Lower lobe of right lung (tissue), 2 donors: ENCODE measurements at regions not wholly inside any gene's neighbourhood (a gene's known extent, or its start where the extent isn't known, plus 50 kb on each side); places are given as distances from the start of the nearest gene placed in this dataset.

Experiments
- ATAC-seq, 2 donors: fragments of 200-7000 bp; cut with Tn5 transposase; one replicate each; pipeline ENCODE4 v1.9.1; 2020 to 2022; ENCODE audit warnings: mild to moderate bottlenecking in 2 of 2, moderate library complexity in 2 of 2
- DNase-seq: peaks from one replicate; pipeline ENCODE4 v3.0.0-alpha.2; 2020
- H3K27ac ChIP-seq: fragments of 200-600 bp; one replicate; pipeline ENCODE4 v1.8.0; 2022
- H3K27me3 ChIP-seq: fragments of 200-600 bp; one replicate; pipeline ENCODE4 v1.8.0; 2022; ENCODE audit warnings: low read depth
- H3K36me3 ChIP-seq: fragments of 200-600 bp; one replicate; pipeline ENCODE4 v1.8.0; 2022; ENCODE audit warnings: mild to moderate bottlenecking
- H3K4me1 ChIP-seq: fragments of 200-600 bp; one replicate; pipeline ENCODE4 v1.8.0; 2022
- H3K4me3 ChIP-seq: fragments of 200-600 bp; one replicate; pipeline ENCODE4 v1.8.0; 2022; ENCODE audit warnings: mild to moderate bottlenecking
- H3K9me3 ChIP-seq: fragments of 200-600 bp; one replicate; pipeline ENCODE4 v1.8.0; 2022
- intact Hi-C: fragments of 100-400 bp; cut with DNase I; formaldehyde crosslinking; loops from one replicate; pipeline ENCODE4 v1.11.0; 2022
- TF ChIP-seq, protein P1 (sequence below): fragments of 200-600 bp; IDR thresholded peaks from one replicate; pipeline ENCODE4 v1.8.0; 2022; ENCODE audit warnings: antibody characterized with exemption, mild to moderate bottlenecking
- donor health status: DM: no; HTN: yes; CAD: no; lungs with severe emphysema.

DNA sequence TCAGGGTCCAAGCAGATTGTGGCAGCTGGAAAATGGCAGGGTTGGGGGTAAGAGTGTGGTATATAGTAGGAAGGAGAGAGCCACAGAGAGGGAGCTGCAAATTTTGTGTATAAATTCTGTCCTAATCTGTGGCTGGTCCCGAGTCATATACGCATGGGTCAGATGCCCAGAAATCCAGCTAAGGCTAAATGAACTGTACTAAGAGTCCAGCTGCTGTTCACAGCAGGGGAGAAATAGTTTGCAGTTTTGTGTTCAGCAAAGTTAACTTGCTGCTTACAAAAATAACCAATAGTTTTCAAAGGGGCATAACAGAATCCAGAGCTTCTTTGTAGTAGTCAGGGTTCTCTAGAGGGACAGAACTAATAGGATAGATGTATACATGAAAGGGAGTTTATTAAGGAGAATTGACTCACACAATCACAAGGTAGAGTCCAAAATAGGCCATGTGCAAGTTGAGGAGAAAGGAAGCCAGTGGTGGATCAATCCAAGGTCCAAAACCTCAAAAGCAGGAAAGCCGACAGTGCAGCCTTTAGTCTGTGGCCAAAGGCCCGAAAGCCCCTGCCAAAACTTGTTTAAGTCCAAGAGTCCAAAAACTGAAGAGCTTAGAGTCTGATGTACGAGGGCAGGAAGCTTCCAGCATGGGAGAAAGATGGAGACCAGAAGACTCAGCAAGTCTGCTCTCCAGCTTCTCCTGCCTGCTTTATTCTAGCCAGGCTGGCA, 146.1 kb upstream of the KBTBD8 start:
- no peak overlapping the region for H3K4me3 ChIP-seq
- H3K27ac ChIP-seq, result no peak overlapping the region
- DNase-seq (no peak), ATAC-seq (no peak)
- H3K27me3 ChIP-seq, result no peaks in the 10 kb centered on the region
- no peaks in the 10 kb centered on the region for H3K4me1 ChIP-seq
- no peaks in the 10 kb centered on the region for H3K9me3 ChIP-seq
- TF ChIP-seq, protein P1, sequence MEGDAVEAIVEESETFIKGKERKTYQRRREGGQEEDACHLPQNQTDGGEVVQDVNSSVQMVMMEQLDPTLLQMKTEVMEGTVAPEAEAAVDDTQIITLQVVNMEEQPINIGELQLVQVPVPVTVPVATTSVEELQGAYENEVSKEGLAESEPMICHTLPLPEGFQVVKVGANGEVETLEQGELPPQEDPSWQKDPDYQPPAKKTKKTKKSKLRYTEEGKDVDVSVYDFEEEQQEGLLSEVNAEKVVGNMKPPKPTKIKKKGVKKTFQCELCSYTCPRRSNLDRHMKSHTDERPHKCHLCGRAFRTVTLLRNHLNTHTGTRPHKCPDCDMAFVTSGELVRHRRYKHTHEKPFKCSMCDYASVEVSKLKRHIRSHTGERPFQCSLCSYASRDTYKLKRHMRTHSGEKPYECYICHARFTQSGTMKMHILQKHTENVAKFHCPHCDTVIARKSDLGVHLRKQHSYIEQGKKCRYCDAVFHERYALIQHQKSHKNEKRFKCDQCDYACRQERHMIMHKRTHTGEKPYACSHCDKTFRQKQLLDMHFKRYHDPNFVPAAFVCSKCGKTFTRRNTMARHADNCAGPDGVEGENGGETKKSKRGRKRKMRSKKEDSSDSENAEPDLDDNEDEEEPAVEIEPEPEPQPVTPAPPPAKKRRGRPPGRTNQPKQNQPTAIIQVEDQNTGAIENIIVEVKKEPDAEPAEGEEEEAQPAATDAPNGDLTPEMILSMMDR, result no peak
- intact Hi-C loops, result no loop called here
- H3K36me3 ChIP-seq, result no peaks in the 10 kb centered on the region

DNA sequence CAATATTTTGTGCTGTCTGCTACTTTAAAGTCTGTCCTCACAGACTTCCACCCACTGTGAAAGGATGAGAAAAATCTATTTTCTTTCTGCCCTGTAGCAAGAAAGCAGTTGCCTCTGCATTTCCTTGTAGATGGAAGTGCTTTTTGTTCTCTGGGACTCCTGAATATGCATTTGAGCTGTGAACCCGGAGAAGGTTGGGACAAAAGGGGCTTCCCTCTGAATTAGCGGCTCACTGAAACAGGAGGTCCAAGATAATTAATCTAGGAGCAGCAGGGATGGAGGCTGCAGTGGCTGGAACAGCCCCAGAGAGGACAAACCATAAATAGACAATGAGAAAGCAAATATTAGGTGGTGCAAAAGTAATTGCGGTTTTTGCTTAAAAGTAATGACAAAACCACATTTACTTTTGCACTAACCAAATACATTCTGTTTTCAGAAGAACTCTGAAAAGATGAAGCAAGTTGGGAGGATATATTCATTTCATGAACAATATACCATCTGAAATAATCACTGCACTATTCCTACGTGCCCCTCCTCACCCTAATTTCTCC, 143.4 kb upstream of the KBTBD8 start:
- H3K4me1 ChIP-seq, result no peaks in the 10 kb centered on the region
- no peak for ATAC-seq
- no peak for DNase-seq
- no peaks in the 10 kb centered on the region for H3K27me3 ChIP-seq
- no peak overlapping the region for H3K4me3 ChIP-seq
- TF ChIP-seq, protein P1, result no peak
- intact Hi-C loops, result no loop called here
- no peaks in the 10 kb centered on the region for H3K36me3 ChIP-seq
- H3K27ac ChIP-seq, result no peak overlapping the region
- H3K9me3 ChIP-seq, result no peaks in the 10 kb centered on the region

- Histone ChIP-seq H3K4me1 (no peaks in the 10 kb centered on the region), H3K4me3 (no peak overlapping the region), H3K36me3 (no peaks in the 10 kb centered on the region), H3K27me3 (no peaks in the 10 kb centered on the region), H3K9me3 (no peaks in the 10 kb centered on the region), H3K27ac (no peak overlapping the region)
- no peak for ATAC-seq
- TF ChIP-seq, protein P1, result no peak
- intact Hi-C loops, result no loop called here
- DNase-seq, result no peak
Observed at GRCh38 chr3:66856533-66856932, 141.6 kb upstream of the KBTBD8 start.

GRCh38 chr3:66858656-66859381, 139.3 kb upstream of the KBTBD8 start:
- Histone ChIP-seq H3K4me3 (no peak overlapping the region), H3K9me3 (no peaks in the 10 kb centered on the region), H3K4me1 (no peaks in the 10 kb centered on the region), H3K36me3 (no peaks in the 10 kb centered on the region), H3K27ac (no peak overlapping the region), H3K27me3 (no peaks in the 10 kb centered on the region)
- no peak for DNase-seq
- TF ChIP-seq, protein P1, result no peak
- intact Hi-C loops, result no loop called here
- ATAC-seq, result no peak

- no peak overlapping the region for H3K27ac ChIP-seq
- DNase-seq (no peak), ATAC-seq (no peak)
- no peaks in the 10 kb centered on the region for H3K4me1 ChIP-seq
- TF ChIP-seq, protein P1, result no peak
- no peak overlapping the region for H3K4me3 ChIP-seq
- H3K27me3 ChIP-seq, result no peaks in the 10 kb centered on the region
- intact Hi-C loops, result no loop called here
- H3K36me3 ChIP-seq, result no peaks in the 10 kb centered on the region
- H3K9me3 ChIP-seq, result no peaks in the 10 kb centered on the region
Observed at GRCh38 chr3:66860771-66861170, 137.3 kb upstream of the KBTBD8 start.
